OCI-LY1 (cell line): ENCODE measurements at regions not wholly inside any gene's neighbourhood (a gene's known extent, or its start where the extent isn't known, plus 50 kb on each side); places are given as distances from the start of the nearest gene placed in this dataset.

Source experiments
- H2AFZ ChIP-seq: fragments of 200-600 bp; sonication (generic), shearing (Covaris generic); 2 replicates; pipeline ENCODE4 v1.6.0; 2014; ENCODE audit warnings: antibody characterized with exemption, mild to moderate bottlenecking, low read length
- H3F3A ChIP-seq: fragments of 200-600 bp; sonication (generic), shearing (Covaris generic); 2 replicates; pipeline ENCODE4 v1.6.0; 2014; ENCODE audit warnings: mild to moderate bottlenecking, antibody characterized with exemption, low read length, moderate library complexity; ENCODE audit not compliant: insufficient read depth
- H3K27ac ChIP-seq: fragments of 200-600 bp; sonication (generic); 2 replicates; pipeline ENCODE4 v1.5.1; 2014; ENCODE audit warnings: low read length, mixed run types, mild to moderate bottlenecking, low read depth; ENCODE audit not compliant: poor library complexity, severe bottlenecking
- H3K27me3 ChIP-seq: fragments of 200-600 bp; sonication (generic); 2 replicates; pipeline ENCODE4 v1.6.0; 2014; ENCODE audit warnings: antibody characterized with exemption, mild to moderate bottlenecking, low read length, moderate library complexity; ENCODE audit not compliant: insufficient read depth
- H3K36me3 ChIP-seq: fragments of 200-600 bp; sonication (generic); 2 replicates; pipeline ENCODE4 v1.6.1; 2014; ENCODE audit warnings: mild to moderate bottlenecking, antibody characterized with exemption, low read length, moderate library complexity, mixed read lengths; ENCODE audit not compliant: insufficient read depth
- H3K4me1 ChIP-seq: fragments of 200-600 bp; sonication (generic); 2 replicates; pipeline ENCODE4 v1.5.1; 2014; ENCODE audit warnings: mild to moderate bottlenecking, low read length, moderate library complexity; ENCODE audit not compliant: insufficient read depth, severe bottlenecking
- H3K4me2 ChIP-seq: fragments of 200-600 bp; sonication (generic), shearing (Covaris generic); 2 replicates; pipeline ENCODE4 v1.6.1; 2014; ENCODE audit warnings: low read length
- H3K4me3 ChIP-seq: fragments of 200-600 bp; sonication (generic); 2 replicates; pipeline ENCODE4 v1.5.1; 2014; ENCODE audit warnings: low read length, low read depth, mild to moderate bottlenecking, mixed read lengths; ENCODE audit not compliant: poor library complexity, severe bottlenecking
- H3K79me2 ChIP-seq: fragments of 200-600 bp; shearing (Covaris generic); 2 replicates; pipeline ENCODE4 v1.6.1; 2016; ENCODE audit warnings: mixed run types, low read length, mixed read lengths; ENCODE audit not compliant: insufficient read depth
- H3K9ac ChIP-seq: fragments of 200-600 bp; sonication (generic), shearing (Covaris generic); 2 replicates; pipeline ENCODE4 v1.6.1; 2014; ENCODE audit warnings: mild to moderate bottlenecking, low read length, mixed read lengths
- H3K9me2 ChIP-seq: fragments of 200-600 bp; sonication (generic), shearing (Covaris generic); 2 replicates; pipeline ENCODE4 v1.6.1; 2014; ENCODE audit warnings: low read depth, mild to moderate bottlenecking, low read length, mixed read lengths
- H3K9me3 ChIP-seq: fragments of 200-600 bp; shearing (Covaris generic); 2 replicates; pipeline ENCODE4 v1.6.1; 2014; ENCODE audit warnings: low read length, mixed read lengths
- H4K20me1 ChIP-seq: fragments of 200-600 bp; sonication (generic), shearing (Covaris generic); 2 replicates; pipeline ENCODE4 v1.6.0; 2016; ENCODE audit warnings: mild to moderate bottlenecking, low read length; ENCODE audit not compliant: insufficient read depth
- EZH2 ChIP-seq: fragments of 200-600 bp; sonication (generic), shearing (Covaris generic); IDR thresholded peaks from 2 replicates; pipeline ENCODE4 v1.8.0; 2017; ENCODE audit warnings: borderline replicate concordance, mixed run types, mild to moderate bottlenecking, antibody characterized with exemption, low read length, moderate library complexity, mixed read lengths
- TF ChIP-seq, protein P1 (sequence below): fragments of 200-600 bp; sonication (generic), shearing (Covaris generic); IDR thresholded peaks from 2 replicates; pipeline ENCODE4 v1.5.1; 2017; ENCODE audit warnings: mild to moderate bottlenecking, antibody characterized with exemption, low read length, moderate library complexity, mixed read lengths

DNA sequence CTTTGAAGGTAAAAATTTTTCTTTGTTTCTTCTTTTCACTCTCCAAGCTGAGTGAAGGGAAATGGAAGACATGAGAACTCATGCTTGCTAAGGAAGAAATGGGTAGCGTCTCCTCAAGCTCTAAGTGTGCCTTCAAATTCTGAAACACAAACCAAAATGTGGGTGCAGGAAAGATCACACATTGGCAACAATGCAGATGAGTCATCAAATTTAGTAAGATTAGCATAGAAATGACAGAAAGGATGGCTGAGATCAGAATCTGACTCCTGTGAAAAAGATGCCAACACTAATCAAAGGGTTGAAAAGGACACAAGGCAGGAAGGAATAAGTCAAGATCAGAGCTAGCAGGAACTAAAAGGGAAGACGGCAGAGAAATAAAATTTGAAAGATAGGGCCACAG is 61.1 kb upstream of the ZNF462 start:
- Histone ChIP-seq H3K9me3 (no peaks in the 10 kb centered on the region), H3K4me3 (no peak overlapping the region), H3K4me1 (no peaks in the 10 kb centered on the region), H2AFZ (no peak overlapping the region), H3K27ac (no peak overlapping the region), H3K79me2 (no peaks in the 10 kb centered on the region), H3K27me3 (no peaks in the 10 kb centered on the region), H4K20me1 (no peaks in the 10 kb centered on the region), H3K9me2 (no peaks in the 10 kb centered on the region), H3K9ac (no peak overlapping the region), H3F3A (no peaks in the 10 kb centered on the region), H3K36me3 (no peaks in the 10 kb centered on the region), H3K4me2 (no peak overlapping the region)
- TF ChIP-seq, protein P1, sequence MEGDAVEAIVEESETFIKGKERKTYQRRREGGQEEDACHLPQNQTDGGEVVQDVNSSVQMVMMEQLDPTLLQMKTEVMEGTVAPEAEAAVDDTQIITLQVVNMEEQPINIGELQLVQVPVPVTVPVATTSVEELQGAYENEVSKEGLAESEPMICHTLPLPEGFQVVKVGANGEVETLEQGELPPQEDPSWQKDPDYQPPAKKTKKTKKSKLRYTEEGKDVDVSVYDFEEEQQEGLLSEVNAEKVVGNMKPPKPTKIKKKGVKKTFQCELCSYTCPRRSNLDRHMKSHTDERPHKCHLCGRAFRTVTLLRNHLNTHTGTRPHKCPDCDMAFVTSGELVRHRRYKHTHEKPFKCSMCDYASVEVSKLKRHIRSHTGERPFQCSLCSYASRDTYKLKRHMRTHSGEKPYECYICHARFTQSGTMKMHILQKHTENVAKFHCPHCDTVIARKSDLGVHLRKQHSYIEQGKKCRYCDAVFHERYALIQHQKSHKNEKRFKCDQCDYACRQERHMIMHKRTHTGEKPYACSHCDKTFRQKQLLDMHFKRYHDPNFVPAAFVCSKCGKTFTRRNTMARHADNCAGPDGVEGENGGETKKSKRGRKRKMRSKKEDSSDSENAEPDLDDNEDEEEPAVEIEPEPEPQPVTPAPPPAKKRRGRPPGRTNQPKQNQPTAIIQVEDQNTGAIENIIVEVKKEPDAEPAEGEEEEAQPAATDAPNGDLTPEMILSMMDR = no peak
- no peak for TF ChIP-seq EZH2
